H9 (cell line): ENCODE measurements at regions not wholly inside any gene's neighbourhood (a gene's known extent, or its start where the extent isn't known, plus 50 kb on each side); places are given as distances from the start of the nearest gene placed in this dataset.

Experiments
- DNase-seq: peaks from one replicate; pipeline ENCODE4 v3.0.0-alpha.2; 2017
- H2AFZ ChIP-seq: one replicate; pipeline ENCODE4 v1.6.1; 2013; ENCODE audit warnings: mild to moderate bottlenecking, low read length, control low read depth, moderate library complexity
- H2AK5ac ChIP-seq: 2 replicates; pipeline ENCODE4 v1.6.1; 2013; ENCODE audit warnings: low read length, control low read depth, mixed read lengths; ENCODE audit not compliant: insufficient read length
- H2BK120ac ChIP-seq: one replicate; pipeline ENCODE4 v1.6.1; 2013; ENCODE audit warnings: low read depth, mild to moderate bottlenecking, low read length, control low read depth, inconsistent platforms; ENCODE audit not compliant: poor library complexity, severe bottlenecking
- H2BK12ac ChIP-seq: 2 replicates; pipeline ENCODE4 v1.6.1; 2013; ENCODE audit warnings: low read length, control low read depth, mixed read lengths, low read depth; ENCODE audit not compliant: insufficient read length
- H2BK15ac ChIP-seq: 2 replicates; pipeline ENCODE4 v1.6.1; 2013; ENCODE audit warnings: low read depth, low read length, control low read depth
- H2BK20ac ChIP-seq: one replicate; pipeline ENCODE4 v1.6.1; 2013; ENCODE audit warnings: low read depth, mild to moderate bottlenecking, low read length, control low read depth, inconsistent platforms; ENCODE audit not compliant: poor library complexity, severe bottlenecking
- H2BK5ac ChIP-seq: 2 replicates; pipeline ENCODE4 v1.6.1; 2013; ENCODE audit warnings: low read length, control low read depth, mixed read lengths; ENCODE audit not compliant: insufficient read length
- H3K14ac ChIP-seq: 2 replicates; pipeline ENCODE4 v1.6.1; 2013; ENCODE audit warnings: low read length, control low read depth; ENCODE audit not compliant: insufficient read depth
- H3K18ac ChIP-seq: 2 replicates; pipeline ENCODE4 v1.6.1; 2013; ENCODE audit warnings: low read depth, mild to moderate bottlenecking, mixed read lengths, low read length, control low read depth; ENCODE audit not compliant: insufficient read length
- H3K23ac ChIP-seq: 2 replicates; pipeline ENCODE4 v1.6.1; 2013; ENCODE audit warnings: low read length, control low read depth, mixed read lengths, low read depth; ENCODE audit not compliant: insufficient read length
- H3K23me2 ChIP-seq: 2 replicates; pipeline ENCODE4 v1.6.1; 2013; ENCODE audit warnings: low read depth, mild to moderate bottlenecking, mixed read lengths, low read length, control low read depth; ENCODE audit not compliant: insufficient read length, poor library complexity, severe bottlenecking
- H3K27ac ChIP-seq: 2 replicates; pipeline ENCODE4 v1.5.1; 2013; ENCODE audit warnings: low read length, control low read depth, mixed read lengths, low read depth; ENCODE audit not compliant: insufficient read length
- H3K27me3 ChIP-seq: 2 replicates; pipeline ENCODE4 v1.6.1; 2013; ENCODE audit warnings: low read length, control low read depth, inconsistent platforms; ENCODE audit not compliant: insufficient read depth
- H3K4ac ChIP-seq: 2 replicates; pipeline ENCODE4 v1.6.1; 2013; ENCODE audit warnings: low read depth, mild to moderate bottlenecking, control low read depth, inconsistent platforms, low read length, moderate library complexity
- H3K4me1 ChIP-seq: 2 replicates; pipeline ENCODE4 v1.6.1; 2013; ENCODE audit warnings: low read length, control low read depth, inconsistent platforms; ENCODE audit not compliant: insufficient read depth
- H3K4me2 ChIP-seq: 2 replicates; pipeline ENCODE4 v1.6.1; 2013; ENCODE audit warnings: low read length, control low read depth, mixed read lengths; ENCODE audit not compliant: insufficient read length, insufficient read depth
- H3K56ac ChIP-seq: 2 replicates; pipeline ENCODE4 v1.6.1; 2013; ENCODE audit warnings: low read depth, mild to moderate bottlenecking, mixed read lengths, low read length, control low read depth; ENCODE audit not compliant: insufficient read length
- H3K79me1 ChIP-seq: 2 replicates; pipeline ENCODE4 v1.6.1; 2013; ENCODE audit warnings: low read depth, mild to moderate bottlenecking, moderate library complexity, low read length, control low read depth, inconsistent platforms; ENCODE audit not compliant: insufficient read depth, poor library complexity, severe bottlenecking
- H3K79me2 ChIP-seq: 2 replicates; pipeline ENCODE4 v1.6.1; 2013; ENCODE audit warnings: low read length, control low read depth, inconsistent platforms; ENCODE audit not compliant: insufficient read depth
- H3K9ac ChIP-seq: 2 replicates; pipeline ENCODE4 v1.6.1; 2013; ENCODE audit warnings: low read length, control low read depth, mixed read lengths; ENCODE audit not compliant: insufficient read length; ENCODE audit errors: extremely low read depth
- H3K9me3 ChIP-seq: one replicate; pipeline ENCODE4 v1.6.1; 2013; ENCODE audit warnings: low read depth, low read length, inconsistent platforms; ENCODE audit not compliant: control insufficient read depth
- H3T11ph ChIP-seq: one replicate; pipeline ENCODE4 v1.6.1; 2013; ENCODE audit warnings: mild to moderate bottlenecking, low read length, control low read depth, inconsistent platforms
- H4K20me1 ChIP-seq: one replicate; pipeline ENCODE4 v1.6.1; 2013; ENCODE audit not compliant: control insufficient read depth, insufficient read length, insufficient read depth
- H4K5ac ChIP-seq: 2 replicates; pipeline ENCODE4 v1.6.1; 2013; ENCODE audit warnings: low read depth, mild to moderate bottlenecking, mixed read lengths, low read length, control low read depth; ENCODE audit not compliant: insufficient read length
- H4K8ac ChIP-seq: replicated peaks from 2 replicates; pipeline ENCODE4 v1.6.1; 2013; ENCODE audit warnings: low read length, control low read depth, mixed read lengths, low read depth; ENCODE audit not compliant: insufficient read length
- H4K91ac ChIP-seq: 2 replicates; pipeline ENCODE4 v1.6.1; 2013; ENCODE audit warnings: low read depth, mild to moderate bottlenecking, moderate library complexity, mixed read lengths, low read length, control low read depth; ENCODE audit not compliant: insufficient read length
- H3K27ac Mint-ChIP-seq, 3 experiments: 2 replicates in 2 of 3; 3 replicates in 1 of 3; pipeline ENCODE4 v1.8.0; 2020 to 2021; ENCODE audit warnings: mixed read lengths in 3 of 3, mild to moderate bottlenecking in 1 of 3, moderate library complexity in 1 of 3
- H3K27me3 Mint-ChIP-seq: 2 replicates; pipeline ENCODE4 v1.8.0; 2021; ENCODE audit warnings: low read depth, mild to moderate bottlenecking, moderate library complexity, mixed read lengths
- H3K36me3 Mint-ChIP-seq, 3 experiments: 2 replicates in 2 of 3; 3 replicates in 1 of 3; pipeline ENCODE4 v1.8.0; 2020 to 2021; ENCODE audit warnings: low read depth in 3 of 3, mixed read lengths in 3 of 3; ENCODE audit not compliant: insufficient read depth in 1 of 3
- H3K4me1 Mint-ChIP-seq, 2 experiments: 2 replicates each; pipeline ENCODE4 v1.8.0; 2020; ENCODE audit warnings: mixed read lengths in 2 of 2
- H3K4me3 Mint-ChIP-seq, 2 experiments: 2 replicates in 1 of 2; 3 replicates in 1 of 2; pipeline ENCODE4 v1.8.0; 2020 to 2021; ENCODE audit warnings: mild to moderate bottlenecking in 2 of 2, mixed read lengths in 2 of 2, moderate library complexity in 1 of 2
- H3K9me3 Mint-ChIP-seq, 2 experiments: 2 replicates in 1 of 2; 3 replicates in 1 of 2; pipeline ENCODE4 v1.8.0; 2020; ENCODE audit warnings: mild to moderate bottlenecking in 2 of 2, mixed read lengths in 2 of 2, moderate library complexity in 1 of 2
- WGBS: extraction: QIAGEN DNeasy Blood & Tissue Kit; methylation state at CpG from one replicate; pipeline ENCODE4 v1.1.7; 2013; ENCODE audit warnings: missing lambda C conversion rate, low lambda C conversion rate, mixed read lengths; ENCODE audit not compliant: insufficient read length; ENCODE audit errors: extremely low coverage; 5-methylcytosine and 5-hydroxymethylcytosine counted together
- TF ChIP-seq, protein P1 (sequence below): fragments of 200-600 bp; sonication (generic); conservative IDR thresholded peaks from 3 replicates; pipeline ENCODE4 v1.8.0; 2021; ENCODE audit warnings: antibody characterized with exemption, mild to moderate bottlenecking

DNA sequence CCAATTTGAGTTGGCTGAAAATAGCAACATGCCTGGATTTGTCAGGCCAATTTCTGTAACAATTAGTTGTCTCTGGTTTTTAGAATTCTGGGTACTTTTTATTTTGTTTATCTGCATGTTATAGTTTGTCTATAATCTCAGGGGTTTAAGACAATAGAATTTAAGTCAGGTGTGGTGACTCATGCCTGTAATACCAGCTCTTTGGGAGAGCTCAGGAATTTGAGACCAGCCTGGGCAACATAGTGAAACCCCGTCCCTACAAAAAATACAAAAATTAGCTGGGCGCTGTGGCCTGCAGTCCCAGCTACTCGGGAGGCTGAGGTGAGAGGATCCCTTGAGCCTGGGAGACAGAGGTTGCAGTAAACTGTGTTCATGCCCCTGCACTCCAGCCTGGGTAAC is 114.4 kb upstream of the GLS start:
- no peak overlapping the region for H2BK120ac ChIP-seq
- H3T11ph ChIP-seq: no peak overlapping the region
- TF ChIP-seq, protein P1, sequence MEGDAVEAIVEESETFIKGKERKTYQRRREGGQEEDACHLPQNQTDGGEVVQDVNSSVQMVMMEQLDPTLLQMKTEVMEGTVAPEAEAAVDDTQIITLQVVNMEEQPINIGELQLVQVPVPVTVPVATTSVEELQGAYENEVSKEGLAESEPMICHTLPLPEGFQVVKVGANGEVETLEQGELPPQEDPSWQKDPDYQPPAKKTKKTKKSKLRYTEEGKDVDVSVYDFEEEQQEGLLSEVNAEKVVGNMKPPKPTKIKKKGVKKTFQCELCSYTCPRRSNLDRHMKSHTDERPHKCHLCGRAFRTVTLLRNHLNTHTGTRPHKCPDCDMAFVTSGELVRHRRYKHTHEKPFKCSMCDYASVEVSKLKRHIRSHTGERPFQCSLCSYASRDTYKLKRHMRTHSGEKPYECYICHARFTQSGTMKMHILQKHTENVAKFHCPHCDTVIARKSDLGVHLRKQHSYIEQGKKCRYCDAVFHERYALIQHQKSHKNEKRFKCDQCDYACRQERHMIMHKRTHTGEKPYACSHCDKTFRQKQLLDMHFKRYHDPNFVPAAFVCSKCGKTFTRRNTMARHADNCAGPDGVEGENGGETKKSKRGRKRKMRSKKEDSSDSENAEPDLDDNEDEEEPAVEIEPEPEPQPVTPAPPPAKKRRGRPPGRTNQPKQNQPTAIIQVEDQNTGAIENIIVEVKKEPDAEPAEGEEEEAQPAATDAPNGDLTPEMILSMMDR: no peak
- Mint-ChIP-seq H3K36me3 (no peaks in the 10 kb centered on the region), H3K9me3 (no peaks in the 10 kb centered on the region), H3K4me1 (peaks cover 4 to 8% of the 10 kb centered on the region in 2 experiments; a peak in 3 of 4 replicates), H3K27ac (no peak overlapping the region), H3K4me3 (no peak overlapping the region), H3K27me3 (peaks cover 2% of the 10 kb centered on the region; the same call in 1 of the 2 replicates)
- no peak overlapping the region for H2BK20ac ChIP-seq
- H2BK5ac ChIP-seq: no peak overlapping the region
- H3K79me1 ChIP-seq: no peaks in the 10 kb centered on the region
- WGBS: no CpG with 5 or more reads among the region's 3 CpGs
- H3K23ac ChIP-seq: no peak overlapping the region
- no peak overlapping the region for H3K9ac ChIP-seq
- H4K5ac ChIP-seq: no peak overlapping the region
- no peaks in the 10 kb centered on the region for H3K23me2 ChIP-seq
- no peak for DNase-seq
- no peak overlapping the region for H2BK15ac ChIP-seq
- H3K27me3 ChIP-seq: no peaks in the 10 kb centered on the region
- H3K4me1 ChIP-seq: no peaks in the 10 kb centered on the region
- H3K14ac ChIP-seq: no peak overlapping the region
- H2BK12ac ChIP-seq: no peak overlapping the region
- H3K18ac ChIP-seq: no peak overlapping the region
- no peaks in the 10 kb centered on the region for H3K79me2 ChIP-seq
- no peak overlapping the region for H3K4ac ChIP-seq
- H4K8ac ChIP-seq: no peak overlapping the region
- H2AFZ ChIP-seq: no peak overlapping the region
- no peak overlapping the region for H3K27ac ChIP-seq
- no peaks in the 10 kb centered on the region for H4K20me1 ChIP-seq
- H3K56ac ChIP-seq: no peak overlapping the region
- no peak overlapping the region for H2AK5ac ChIP-seq
- no peaks in the 10 kb centered on the region for H3K9me3 ChIP-seq
- H3K4me2 ChIP-seq: no peak overlapping the region
- no peak overlapping the region for H4K91ac ChIP-seq
